ENCODE measurements at regions not wholly inside any gene's neighbourhood (a gene's known extent, or its start where the extent isn't known, plus 50 kb on each side); places are given as distances from the start of the nearest gene placed in this dataset.

DNA sequence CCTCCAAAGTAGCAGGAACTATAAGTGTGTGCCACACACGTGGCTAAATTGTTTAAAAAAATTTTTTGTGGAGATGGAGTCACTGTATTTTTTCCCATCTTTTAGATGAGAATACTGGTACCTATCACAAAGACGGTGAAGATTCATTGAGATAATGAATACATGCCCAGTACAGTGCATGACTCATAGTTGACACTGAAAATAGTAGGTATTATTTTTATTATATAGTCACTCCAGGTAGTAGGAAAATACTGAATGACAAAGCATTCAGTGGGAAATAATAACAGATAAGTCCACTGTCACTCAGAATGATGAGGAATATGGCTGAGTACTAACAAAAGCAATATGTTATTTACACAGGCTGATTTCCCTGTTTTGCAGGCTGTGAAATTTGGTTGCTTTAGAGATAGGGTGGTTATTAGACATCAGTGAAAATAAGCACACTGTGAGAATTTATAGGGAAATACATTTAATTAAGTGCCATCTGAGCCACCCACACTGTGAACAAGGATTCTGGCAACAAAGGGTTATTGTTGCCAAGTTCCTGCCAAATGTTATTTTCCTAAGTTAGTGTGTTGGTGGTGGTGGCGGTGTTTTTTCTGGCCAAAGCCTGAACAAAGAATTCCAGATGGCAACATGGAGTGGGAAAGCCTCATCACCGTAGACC is 129.8 kb upstream of the FOXQ1 start:
- DNase-seq (ENCODE audit: low spot score), result no peak
- TF ChIP-seq CTCF (IDR thresholded peaks at IDR 0.05; ENCODE audit: extremely low read depth, insufficient read depth, missing control alignments), result no peak
- in situ Hi-C loops (cut with MboI; ENCODE audit: low pct_unique_long_range_greater_than_20kb, low sequenced_read_pairs, unreplicated experiment), result no loop called here

- TF ChIP-seq CTCF (IDR thresholded peaks at IDR 0.05; ENCODE audit: extremely low read depth, insufficient read depth, missing control alignments), result no peak
- in situ Hi-C loops (cut with MboI; ENCODE audit: low pct_unique_long_range_greater_than_20kb, low sequenced_read_pairs, unreplicated experiment), result no loop called here
- DNase-seq (ENCODE audit: low spot score), result no peak
Measured at GRCh38 chr6:1179571-1180459, 132.1 kb upstream of the FOXQ1 start.

- no peak for DNase-seq (ENCODE audit: low spot score)
- no peak for TF ChIP-seq CTCF (IDR thresholded peaks at IDR 0.05; ENCODE audit: extremely low read depth, insufficient read depth, missing control alignments)
- in situ Hi-C loops (cut with MboI; ENCODE audit: low pct_unique_long_range_greater_than_20kb, low sequenced_read_pairs, unreplicated experiment), result no loop called here
Measured at GRCh38 chr6:1178590-1178989, 133.3 kb upstream of the FOXQ1 start.

GRCh38 chr6:1176567-1176966 is 135.3 kb upstream of the FOXQ1 start:
- TF ChIP-seq CTCF (IDR thresholded peaks at IDR 0.05; ENCODE audit: extremely low read depth, insufficient read depth, missing control alignments), result no peak
- no peak for DNase-seq (ENCODE audit: low spot score)
- in situ Hi-C loops (cut with MboI; ENCODE audit: low pct_unique_long_range_greater_than_20kb, low sequenced_read_pairs, unreplicated experiment), result no loop called here

GRCh38 chr6:1175877-1176276 is 136.0 kb upstream of the FOXQ1 start:
- DNase-seq (ENCODE audit: low spot score), result no peak
- TF ChIP-seq CTCF (IDR thresholded peaks at IDR 0.05; ENCODE audit: extremely low read depth, insufficient read depth, missing control alignments), result no peak
- in situ Hi-C loops (cut with MboI; ENCODE audit: low pct_unique_long_range_greater_than_20kb, low sequenced_read_pairs, unreplicated experiment), result no loop called here

DNA sequence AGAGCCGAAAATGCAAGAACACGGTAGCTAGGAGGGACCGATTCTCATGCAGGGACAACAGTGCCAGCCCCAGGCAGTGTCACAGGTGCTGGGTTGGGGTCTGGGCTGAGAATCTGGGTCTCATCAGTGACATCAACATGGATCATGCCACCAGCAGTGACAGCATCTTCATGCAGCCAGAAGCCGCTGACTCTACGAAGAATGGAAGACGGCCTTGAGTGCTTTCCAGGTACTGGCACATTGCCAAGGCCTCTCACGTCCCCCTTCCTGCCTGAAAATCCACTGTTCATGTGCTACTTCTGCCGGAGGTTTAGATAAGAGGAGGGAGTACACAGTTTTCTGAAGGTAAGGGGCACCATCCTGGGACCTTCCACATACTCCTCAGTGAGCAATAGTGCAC is 141.1 kb upstream of the FOXQ1 start:
- DNase-seq (ENCODE audit: low spot score), result no peak
- in situ Hi-C loops (cut with MboI; ENCODE audit: low pct_unique_long_range_greater_than_20kb, low sequenced_read_pairs, unreplicated experiment), result no loop called here
- no peak for TF ChIP-seq CTCF (IDR thresholded peaks at IDR 0.05; ENCODE audit: extremely low read depth, insufficient read depth, missing control alignments)
